ENCODE measurements at regions not wholly inside any gene's neighbourhood (a gene's known extent, or its start where the extent isn't known, plus 50 kb on each side); places are given as distances from the start of the nearest gene placed in this dataset.

DNA sequence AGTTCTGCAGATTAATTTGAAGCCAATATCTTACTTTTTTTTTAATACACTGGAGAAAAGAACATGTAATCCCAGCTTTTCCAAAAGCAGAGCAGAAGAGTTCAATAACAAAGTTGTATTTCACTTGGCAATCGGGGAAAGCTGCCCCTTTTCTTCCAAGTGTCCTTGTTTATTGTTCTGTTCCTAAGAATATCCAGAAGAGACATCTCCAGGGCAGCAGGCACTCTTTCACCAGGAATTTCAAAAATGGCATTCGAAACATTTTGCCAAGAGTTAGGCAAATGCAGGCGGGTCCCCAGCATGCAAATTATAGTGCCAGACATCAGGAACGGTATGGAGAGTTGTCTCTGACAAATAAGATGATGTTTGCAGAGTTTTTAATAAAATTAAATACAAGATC is 494.5 kb downstream of the BCOR start:
- H3K9me3 Mint-ChIP-seq: no peaks in the 10 kb centered on the region
- H3K27me3 Mint-ChIP-seq: no peaks in the 10 kb centered on the region
- POLR2A ChIA-PET: no interaction called here
- H3K36me3 Mint-ChIP-seq: no peaks in the 10 kb centered on the region
- no peak overlapping the region for H3K4me3 Mint-ChIP-seq
- ATAC-seq (ENCODE audit: low read depth): no peak
- DNase-seq: no peak
- H3K27ac Mint-ChIP-seq: no peak overlapping the region
- no peaks in the 10 kb centered on the region for H3K4me1 Mint-ChIP-seq

DNA sequence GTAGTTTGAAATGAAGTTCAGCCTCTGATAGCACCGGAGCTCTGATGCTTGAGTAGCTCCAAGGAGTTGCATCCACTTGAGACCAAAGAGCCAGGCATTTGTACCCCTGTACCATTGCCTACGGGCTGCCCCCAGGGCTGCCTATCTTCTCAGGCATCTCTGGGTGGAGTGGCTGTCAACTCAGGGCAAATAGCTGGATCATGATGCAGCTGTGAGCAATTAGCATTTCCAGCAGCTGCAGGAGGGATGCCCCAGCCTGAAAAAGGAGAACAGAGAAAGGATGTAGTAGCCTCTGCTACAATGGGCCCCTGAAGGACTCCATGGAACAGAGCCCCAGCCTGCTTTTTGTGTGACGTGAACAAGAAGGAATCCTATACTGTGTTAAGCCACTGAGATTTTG is 492.6 kb downstream of the BCOR start:
- no peaks in the 10 kb centered on the region for H3K36me3 Mint-ChIP-seq
- no peak for ATAC-seq (ENCODE audit: low read depth)
- H3K27me3 Mint-ChIP-seq: no peaks in the 10 kb centered on the region
- no peak overlapping the region for H3K4me3 Mint-ChIP-seq
- POLR2A ChIA-PET: no interaction called here
- H3K4me1 Mint-ChIP-seq: no peaks in the 10 kb centered on the region
- H3K9me3 Mint-ChIP-seq: no peaks in the 10 kb centered on the region
- H3K27ac Mint-ChIP-seq: no peak overlapping the region
- DNase-seq: no peak

DNA sequence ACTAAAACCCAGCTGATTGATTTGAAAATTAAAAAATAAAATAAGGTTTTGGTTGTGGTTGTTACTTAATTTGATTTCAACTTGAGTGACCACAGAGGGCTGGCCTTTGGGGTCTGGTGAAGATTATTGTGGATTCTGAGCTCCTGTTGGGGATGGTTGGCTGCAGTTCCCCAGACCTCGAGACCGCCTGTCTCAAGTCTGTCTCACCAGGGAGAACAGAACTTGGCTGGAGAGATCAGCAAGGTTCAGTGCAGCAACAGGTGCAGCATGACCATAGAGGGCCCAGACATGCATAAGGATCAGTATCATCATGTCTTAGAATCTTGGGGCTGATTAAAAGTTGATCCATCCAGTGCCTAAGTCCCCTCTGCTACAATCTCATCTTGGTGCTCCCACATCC is 491.9 kb downstream of the BCOR start:
- DNase-seq (no peak), ATAC-seq (ENCODE audit: low read depth) (no peak)
- Mint-ChIP-seq H3K27me3 (no peaks in the 10 kb centered on the region), H3K27ac (no peak overlapping the region), H3K4me1 (no peaks in the 10 kb centered on the region), H3K9me3 (no peaks in the 10 kb centered on the region), H3K36me3 (no peaks in the 10 kb centered on the region), H3K4me3 (no peak overlapping the region)
- POLR2A ChIA-PET: no interaction called here

DNA sequence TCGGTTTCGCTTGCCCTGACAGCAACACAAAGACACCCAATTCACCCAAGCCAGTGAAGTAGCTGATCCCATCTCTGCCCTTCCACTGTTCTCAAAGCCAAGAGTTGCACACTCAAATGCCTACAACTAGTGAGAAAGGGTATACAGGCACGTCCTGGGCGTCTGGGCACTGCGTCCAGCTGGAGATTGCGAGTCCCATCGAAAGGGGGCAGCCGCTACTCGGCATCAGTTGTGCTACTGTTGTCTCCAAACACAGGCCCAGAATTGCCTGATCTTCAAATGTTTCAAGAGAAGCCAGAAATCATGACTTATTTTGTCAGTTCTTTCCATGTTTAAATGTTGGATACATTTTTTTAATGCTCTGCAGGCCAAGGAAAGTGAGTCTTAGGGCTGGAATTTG is 487.8 kb downstream of the BCOR start:
- POLR2A ChIA-PET: no interaction called here
- DNase-seq: no peak
- Mint-ChIP-seq H3K36me3 (no peaks in the 10 kb centered on the region), H3K9me3 (no peaks in the 10 kb centered on the region), H3K27me3 (peaks cover 5% of the 10 kb centered on the region), H3K4me3 (no peak overlapping the region), H3K27ac (no peak overlapping the region), H3K4me1 (peaks cover 11% of the 10 kb centered on the region)
- no peak for ATAC-seq (ENCODE audit: low read depth)

DNA sequence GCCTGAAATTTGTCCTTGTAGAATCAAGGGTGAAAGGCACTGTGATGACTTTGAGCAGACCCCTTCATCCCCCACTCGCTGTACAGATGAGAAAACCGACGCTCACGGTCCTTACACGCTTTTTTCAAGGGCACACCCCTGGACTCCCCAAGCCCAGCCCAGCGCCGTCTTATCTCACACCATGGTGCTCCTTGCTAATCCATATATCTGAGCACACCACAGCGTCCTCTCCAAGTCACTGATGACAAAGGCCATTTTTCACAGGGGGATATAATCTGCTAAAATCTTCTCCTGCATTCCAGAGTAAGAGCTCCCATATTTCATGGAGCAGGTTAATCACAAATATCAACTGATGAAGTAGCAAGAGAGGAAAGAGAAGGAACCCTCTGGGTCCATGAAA is 486.3 kb downstream of the BCOR start:
- Mint-ChIP-seq H3K27me3 (peaks cover 7% of the 10 kb centered on the region), H3K27ac (no peak overlapping the region), H3K4me3 (no peak overlapping the region), H3K36me3 (no peaks in the 10 kb centered on the region), H3K4me1 (peaks cover 11% of the 10 kb centered on the region), H3K9me3 (no peaks in the 10 kb centered on the region)
- POLR2A ChIA-PET: no interaction called here
- DNase-seq: no peak
- no peak for ATAC-seq (ENCODE audit: low read depth)

DNA sequence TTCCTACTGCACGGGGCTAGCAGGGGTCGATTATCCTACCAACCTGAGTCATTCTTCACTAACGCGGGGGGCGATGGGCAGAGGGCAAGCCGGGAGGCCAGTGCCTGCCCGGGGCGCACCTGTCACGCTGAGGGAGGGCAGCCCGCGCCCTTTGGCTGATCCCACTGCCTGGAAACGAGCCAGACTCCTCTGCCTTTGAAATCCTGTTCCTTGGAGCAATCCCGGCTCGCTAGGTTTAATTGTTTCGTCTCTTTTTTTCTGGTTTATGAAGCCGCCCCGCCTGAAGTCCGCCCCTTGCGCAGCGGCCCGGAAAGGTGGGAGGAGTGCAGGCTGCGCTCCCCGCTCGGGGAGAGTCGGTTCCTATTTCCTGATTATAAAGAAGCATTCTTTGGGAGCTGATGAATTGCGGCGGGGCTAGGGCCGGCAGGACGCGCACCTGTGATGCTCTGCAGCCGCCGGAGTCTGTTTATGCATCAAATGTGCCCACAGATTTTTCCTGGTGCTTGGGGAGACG is 484.2 kb downstream of the BCOR start:
- Mint-ChIP-seq H3K4me3 (peak overlapping the region; percentile 88), H3K27ac (no peak overlapping the region), H3K4me1 (peaks cover 11% of the 10 kb centered on the region), H3K36me3 (no peaks in the 10 kb centered on the region), H3K27me3 (peaks cover 7% of the 10 kb centered on the region), H3K9me3 (peaks cover 1% of the 10 kb centered on the region)
- POLR2A ChIA-PET: no interaction called here
- DNase-seq: peak; percentile 29
- peak; percentile 60 for ATAC-seq (ENCODE audit: low read depth)

DNA sequence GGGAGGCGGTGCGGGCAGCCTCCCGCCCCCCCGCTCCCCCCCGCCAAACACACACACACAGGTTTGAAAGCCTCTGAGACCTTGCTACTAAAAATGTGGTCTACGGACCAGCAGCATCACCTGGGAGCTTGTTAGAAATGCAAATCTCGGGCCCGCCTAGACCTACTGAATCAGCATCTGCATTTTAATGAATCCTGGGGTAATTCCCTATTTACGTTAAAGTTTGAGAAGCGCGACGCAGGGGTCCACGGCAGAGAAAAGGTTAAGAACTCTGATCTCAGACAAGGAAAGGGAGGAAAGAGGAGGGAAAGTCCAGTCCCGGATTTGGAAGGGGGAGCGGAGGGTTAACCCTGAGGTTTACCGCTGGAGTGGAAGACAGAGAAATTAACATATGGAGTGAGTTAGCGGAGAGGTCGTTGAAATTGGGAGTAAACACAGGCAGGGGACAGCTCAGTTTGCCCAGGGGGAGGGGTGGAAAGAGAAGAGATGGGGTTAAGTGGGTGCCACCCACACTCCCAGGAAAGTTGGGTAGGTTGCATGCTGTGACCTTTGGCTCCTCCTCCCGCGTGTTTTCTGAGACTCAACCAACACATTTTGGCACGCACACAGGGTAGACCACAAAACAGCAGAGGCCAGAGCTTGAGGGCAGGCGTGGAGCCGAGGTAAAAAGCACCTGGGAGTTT is 483.6 kb downstream of the BCOR start:
- H3K4me3 Mint-ChIP-seq: peak overlapping the region; percentile 88
- peak overlapping the region; percentile 70 for H3K27ac Mint-ChIP-seq
- ATAC-seq (ENCODE audit: low read depth): no peak
- peaks cover 1% of the 10 kb centered on the region for H3K9me3 Mint-ChIP-seq
- peaks cover 11% of the 10 kb centered on the region for H3K4me1 Mint-ChIP-seq
- H3K27me3 Mint-ChIP-seq: peaks cover 7% of the 10 kb centered on the region
- POLR2A ChIA-PET: no interaction called here
- no peak for DNase-seq
- no peaks in the 10 kb centered on the region for H3K36me3 Mint-ChIP-seq

DNA sequence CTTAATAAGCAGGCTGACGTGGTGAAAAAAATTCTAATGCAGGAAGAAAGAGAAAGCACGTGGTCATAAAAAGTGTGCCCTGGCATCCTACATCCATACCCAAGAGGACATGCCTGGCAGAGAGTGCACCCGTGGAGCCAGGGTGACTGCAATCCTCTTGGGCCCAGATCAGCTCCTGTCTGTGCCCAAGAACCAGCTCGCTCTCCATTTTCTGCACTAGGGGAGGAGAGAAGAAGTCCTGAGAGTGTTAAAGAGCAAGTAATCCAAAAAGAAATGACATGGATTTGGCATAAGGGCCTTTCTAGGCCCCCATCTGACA is 483.1 kb downstream of the BCOR start:
- DNase-seq: no peak
- Mint-ChIP-seq H3K27me3 (peaks cover 7% of the 10 kb centered on the region), H3K9me3 (peaks cover 1% of the 10 kb centered on the region), H3K36me3 (no peaks in the 10 kb centered on the region), H3K4me3 (peak overlapping the region; percentile 88), H3K27ac (peak overlapping the region; percentile 70), H3K4me1 (peaks cover 11% of the 10 kb centered on the region)
- POLR2A ChIA-PET: no interaction called here
- ATAC-seq (ENCODE audit: low read depth): no peak

DNA sequence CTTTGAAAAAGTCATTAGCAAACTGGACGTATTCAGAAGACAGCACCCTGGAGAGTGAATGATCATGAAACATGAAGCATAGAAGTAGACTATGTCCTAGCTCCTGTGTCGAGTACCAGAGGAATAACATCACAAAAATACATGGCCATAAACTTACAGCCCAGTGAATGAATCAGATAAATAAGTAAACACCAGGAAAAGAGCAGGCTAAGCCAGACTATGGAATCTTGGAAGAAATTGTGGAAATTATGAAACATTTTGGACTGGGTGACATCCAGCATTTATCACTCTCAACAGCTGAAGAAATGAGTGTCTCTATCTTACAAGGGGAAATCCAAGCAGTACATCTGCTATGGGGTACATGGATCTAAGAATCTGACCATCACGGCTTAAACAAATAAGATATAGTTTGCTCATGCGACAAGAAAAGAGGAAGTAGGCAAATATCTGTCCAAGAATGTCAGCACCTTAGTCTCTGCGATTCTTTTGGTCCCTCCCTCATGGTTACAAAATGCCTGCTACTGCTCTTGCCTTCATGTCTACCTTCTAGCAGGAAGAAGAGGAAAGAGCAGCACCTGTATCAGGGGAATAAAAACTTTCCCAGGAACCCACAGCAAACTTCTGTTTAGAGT is 481.5 kb downstream of the BCOR start:
- Mint-ChIP-seq H3K27ac (no peak overlapping the region), H3K27me3 (peaks cover 7% of the 10 kb centered on the region), H3K36me3 (no peaks in the 10 kb centered on the region), H3K4me3 (no peak overlapping the region), H3K4me1 (peaks cover 11% of the 10 kb centered on the region), H3K9me3 (peaks cover 1% of the 10 kb centered on the region)
- DNase-seq (no peak), ATAC-seq (ENCODE audit: low read depth) (no peak)
- POLR2A ChIA-PET: no interaction called here

DNA sequence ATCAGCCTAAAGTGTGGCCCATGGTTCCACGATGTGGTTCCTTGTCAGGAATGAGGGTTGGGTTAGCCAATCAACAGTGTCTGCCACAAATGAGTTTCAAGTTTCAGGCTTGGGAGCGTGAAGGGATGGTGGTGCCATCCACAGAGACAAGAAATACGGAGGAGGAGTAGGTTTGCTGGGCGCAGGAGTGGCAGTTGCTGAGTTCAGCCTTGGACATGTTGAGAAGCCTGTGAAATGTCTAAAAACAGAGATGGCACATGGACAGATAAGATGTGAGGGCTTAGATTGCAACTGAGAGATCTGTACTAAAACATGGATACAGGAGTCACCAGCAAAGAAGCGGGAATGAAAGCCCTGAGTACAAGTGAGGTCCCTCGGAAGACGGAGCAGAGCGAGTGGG is 481.0 kb downstream of the BCOR start:
- Mint-ChIP-seq H3K4me3 (no peak overlapping the region), H3K27me3 (peaks cover 5% of the 10 kb centered on the region), H3K36me3 (no peaks in the 10 kb centered on the region), H3K4me1 (peaks cover 11% of the 10 kb centered on the region), H3K9me3 (peaks cover 1% of the 10 kb centered on the region), H3K27ac (no peak overlapping the region)
- POLR2A ChIA-PET: no interaction called here
- DNase-seq (no peak), ATAC-seq (ENCODE audit: low read depth) (no peak)

DNA sequence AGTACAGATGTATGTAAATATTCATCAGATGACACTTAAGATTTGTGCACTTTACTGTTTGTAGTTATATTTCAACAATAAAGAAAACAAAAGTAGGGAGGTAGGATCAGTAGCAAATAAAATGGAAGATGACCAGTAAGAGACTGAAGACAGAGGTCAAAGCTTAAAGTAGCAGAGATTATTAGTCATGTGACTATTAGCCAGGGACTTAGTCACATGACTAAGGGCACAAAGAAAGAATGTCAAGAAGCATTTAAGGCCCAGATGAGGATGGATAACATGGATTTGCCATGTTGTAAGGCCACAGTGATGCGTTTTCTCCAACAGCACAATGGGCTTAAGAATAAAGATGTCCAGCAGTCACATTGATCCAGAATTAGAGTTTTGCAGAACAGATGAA is 479.6 kb downstream of the BCOR start:
- no peak for DNase-seq
- Mint-ChIP-seq H3K4me1 (peaks cover 11% of the 10 kb centered on the region), H3K9me3 (peaks cover 4% of the 10 kb centered on the region), H3K4me3 (no peak overlapping the region), H3K27ac (no peak overlapping the region), H3K27me3 (peaks cover 3% of the 10 kb centered on the region), H3K36me3 (no peaks in the 10 kb centered on the region)
- ATAC-seq (ENCODE audit: low read depth): no peak
- POLR2A ChIA-PET: no interaction called here

DNA sequence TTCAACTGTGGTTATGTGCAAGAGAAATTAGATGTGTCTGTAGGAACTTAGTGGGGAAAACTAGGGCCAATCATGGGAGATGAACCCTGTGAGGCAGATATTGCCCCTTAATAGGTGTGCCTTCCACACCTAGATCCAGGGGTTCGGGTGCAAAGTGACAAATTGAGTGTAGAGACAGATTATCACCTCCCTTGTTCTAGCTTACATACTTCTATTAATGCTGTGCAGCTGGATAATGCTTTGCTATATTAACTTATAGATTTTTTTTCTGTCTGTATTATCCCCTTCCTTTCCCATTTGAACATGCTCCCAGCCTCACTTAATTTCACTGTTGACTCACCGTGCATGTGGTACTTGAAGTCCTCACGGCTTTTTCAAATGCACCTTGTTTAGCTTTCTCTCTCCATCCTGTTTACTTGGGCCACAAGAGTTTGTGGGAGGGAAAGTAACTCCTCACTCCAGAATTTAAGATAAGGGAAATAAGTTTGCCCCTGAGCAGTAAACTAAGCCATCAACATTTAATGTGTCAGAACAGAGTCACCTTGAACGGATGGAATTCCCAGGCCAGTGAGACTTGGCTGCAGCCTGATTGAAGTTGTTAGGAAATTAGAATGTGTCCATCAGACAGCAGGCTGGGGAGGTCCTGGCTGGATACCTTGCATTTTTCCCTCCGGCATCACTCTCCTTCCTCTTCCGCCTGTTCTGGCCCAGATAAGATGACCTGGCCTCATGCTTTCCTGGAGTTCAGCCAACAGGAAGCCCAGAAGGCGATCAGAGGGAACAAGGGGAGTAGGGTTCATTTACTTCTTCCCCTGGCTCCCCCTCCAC is 478.4 kb downstream of the BCOR start:
- Mint-ChIP-seq H3K27me3 (peaks cover 2% of the 10 kb centered on the region), H3K27ac (no peak overlapping the region), H3K9me3 (peaks cover 5% of the 10 kb centered on the region), H3K4me1 (peaks cover 5% of the 10 kb centered on the region), H3K4me3 (no peak overlapping the region), H3K36me3 (no peaks in the 10 kb centered on the region)
- POLR2A ChIA-PET: no interaction called here
- DNase-seq (no peak), ATAC-seq (ENCODE audit: low read depth) (no peak)

DNA sequence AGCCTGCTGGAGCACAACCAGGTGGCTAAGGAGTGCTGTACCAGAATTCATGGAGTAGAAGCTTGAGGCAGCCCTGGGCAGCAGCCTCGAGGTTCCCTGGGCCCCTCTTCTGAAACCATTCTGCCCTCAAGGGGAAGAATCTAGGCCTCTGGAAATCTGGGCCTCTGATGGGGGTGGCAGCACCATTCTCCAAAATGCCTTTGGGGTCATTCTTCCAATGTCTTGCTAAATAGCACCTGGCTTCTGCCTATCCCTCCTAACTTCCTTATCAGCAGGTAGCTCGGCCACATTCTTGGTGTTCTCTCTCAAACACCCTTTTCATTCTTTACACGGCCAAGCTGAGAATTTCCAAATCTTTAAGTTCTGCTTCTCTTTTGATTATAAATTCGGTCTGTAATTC is 473.6 kb downstream of the BCOR start:
- Mint-ChIP-seq H3K27ac (no peak overlapping the region), H3K27me3 (no peaks in the 10 kb centered on the region), H3K4me3 (no peak overlapping the region), H3K36me3 (no peaks in the 10 kb centered on the region), H3K9me3 (peaks cover 4% of the 10 kb centered on the region), H3K4me1 (peaks cover 12% of the 10 kb centered on the region)
- ATAC-seq (ENCODE audit: low read depth): no peak
- POLR2A ChIA-PET: no interaction called here
- DNase-seq: no peak

DNA sequence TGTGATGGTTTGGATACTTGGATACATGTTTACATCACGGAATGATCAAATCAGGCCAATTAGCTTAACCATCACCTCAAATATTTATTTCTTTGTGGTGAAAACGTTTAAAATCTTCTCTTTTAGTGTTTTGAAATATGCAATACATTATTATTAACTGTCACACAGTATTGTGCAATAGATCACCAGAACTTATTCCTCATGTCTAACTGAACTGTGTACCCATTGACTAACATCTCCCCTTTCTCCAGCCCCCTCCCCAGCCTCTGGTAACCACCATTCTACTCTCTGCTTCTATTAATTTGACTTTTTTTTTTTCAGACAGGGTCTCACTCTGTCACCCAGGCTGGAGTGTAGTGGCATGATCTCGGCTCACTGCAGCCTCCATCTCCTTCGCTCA is 471.9 kb downstream of the BCOR start:
- Mint-ChIP-seq H3K4me1 (peaks cover 17% of the 10 kb centered on the region), H3K27me3 (no peaks in the 10 kb centered on the region), H3K36me3 (no peaks in the 10 kb centered on the region), H3K4me3 (no peak overlapping the region), H3K9me3 (peaks cover 4% of the 10 kb centered on the region), H3K27ac (no peak overlapping the region)
- POLR2A ChIA-PET: no interaction called here
- DNase-seq (no peak), ATAC-seq (ENCODE audit: low read depth) (no peak)
